Activated CD4-positive, CD25-positive, alpha-beta regulatory T cell (primary cell): ENCODE measurements at regions not wholly inside any gene's neighbourhood (a gene's known extent, or its start where the extent isn't known, plus 50 kb on each side); places are given as distances from the start of the nearest gene placed in this dataset.

Source experiments
- DNase-seq, 4 experiments: peaks; one replicate each; lab custom pipeline; 2025; lab: John Stamatoyannopoulos, UW

DNA sequence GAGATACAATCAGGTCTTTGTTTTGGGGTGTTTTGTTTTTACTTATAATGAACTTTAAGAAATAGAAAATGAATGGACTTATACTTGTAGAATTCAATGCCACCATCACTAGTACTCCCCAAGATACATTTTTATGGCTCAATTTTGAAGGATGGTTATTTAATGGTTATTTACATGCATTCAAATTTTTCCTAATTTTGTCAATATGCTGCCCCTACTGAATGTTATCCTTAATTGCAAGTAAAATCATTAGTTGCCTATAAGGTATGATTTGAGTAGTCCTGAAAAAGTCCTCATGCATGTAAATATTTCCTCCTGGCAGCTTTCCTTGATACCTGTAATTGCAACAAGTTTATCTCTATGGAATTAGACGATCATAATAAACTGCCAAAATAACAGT lies 391.2 kb downstream of the BCAT1 start:
- no peak for DNase-seq

- DNase-seq: no peak
Measured at GRCh38 chr12:24555730-24556129, 393.2 kb downstream of the BCAT1 start.

DNA sequence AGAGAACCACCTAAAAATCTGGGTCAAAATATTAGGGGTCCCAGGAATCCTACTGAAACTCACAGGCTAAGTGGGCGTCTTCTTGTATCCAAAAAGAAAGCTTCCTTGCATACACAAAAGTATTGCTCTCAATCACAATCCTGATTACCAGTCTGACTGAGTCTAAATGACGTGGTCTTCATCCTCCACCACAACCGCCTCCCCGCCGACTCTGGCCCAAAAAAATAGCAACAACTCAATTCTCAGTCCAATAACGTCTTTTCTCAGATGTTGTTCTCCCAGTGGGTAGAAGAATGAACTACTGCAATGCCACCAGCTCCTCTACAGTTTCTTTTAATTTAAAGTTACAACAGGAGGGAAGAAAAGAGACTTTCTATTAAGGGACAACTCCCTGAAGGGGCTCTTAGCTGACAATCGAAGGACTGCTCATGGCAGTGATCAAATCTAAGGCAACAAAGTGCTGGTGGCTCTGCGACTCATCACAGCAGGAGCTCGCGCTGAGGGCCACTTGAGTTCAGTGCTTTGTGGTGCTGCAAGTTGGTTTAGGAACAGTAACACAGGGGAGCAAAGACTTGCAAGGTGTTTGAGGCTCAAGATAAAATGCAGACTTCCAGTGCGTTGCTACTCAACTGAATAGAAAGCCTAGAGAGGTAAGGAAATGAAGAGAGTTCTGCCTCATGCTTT lies 394.1 kb downstream of the BCAT1 start:
- no peak for DNase-seq

- DNase-seq: no peak
Measured at GRCh38 chr12:24553259-24553658, 395.6 kb downstream of the BCAT1 start.

- no peak for DNase-seq
Measured at GRCh38 chr12:24551163-24551786, 397.6 kb downstream of the BCAT1 start.

GRCh38 chr12:24550609-24551008 lies 398.3 kb downstream of the BCAT1 start:
- no peak for DNase-seq

DNA sequence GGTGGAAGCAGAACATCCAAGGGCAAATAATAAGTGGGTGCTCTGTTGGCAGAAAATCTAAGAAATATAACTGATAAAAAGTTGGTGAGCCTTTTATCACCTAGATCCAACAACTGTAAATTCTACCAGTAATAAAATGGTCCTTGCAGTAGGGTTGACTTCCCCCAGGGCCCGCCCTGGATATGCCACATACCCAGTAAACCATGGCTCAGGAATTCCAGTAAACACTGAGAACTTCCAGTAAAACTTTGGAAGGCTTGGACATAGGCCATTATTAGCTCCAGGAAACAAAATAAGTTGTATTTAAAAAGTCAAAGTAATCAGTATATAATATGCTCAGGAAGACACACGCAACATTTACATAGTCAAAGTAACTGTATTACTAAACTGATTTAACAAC lies 402.2 kb downstream of the BCAT1 start:
- no peak for DNase-seq

DNA sequence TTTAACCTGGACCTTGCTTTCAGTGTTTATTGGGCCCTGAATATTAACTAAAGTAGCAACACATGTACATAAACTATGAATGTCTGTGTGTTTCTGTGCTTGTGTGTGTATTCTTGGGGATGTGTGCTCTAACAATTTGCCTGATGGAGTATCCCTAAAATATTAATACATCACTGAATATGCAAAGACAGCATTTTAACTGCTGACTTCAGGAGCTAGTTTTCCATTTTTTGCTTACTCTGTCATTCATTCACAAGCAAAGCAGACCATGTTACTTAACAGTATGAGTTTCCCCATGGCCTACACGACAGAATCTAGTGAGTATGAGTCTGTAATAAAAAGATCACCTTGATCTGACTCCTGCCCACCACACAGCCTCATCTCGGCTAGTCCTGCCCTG lies 402.8 kb downstream of the BCAT1 start:
- no peak for DNase-seq

- DNase-seq: no peak
Measured at GRCh38 chr12:24544368-24544767, 404.5 kb downstream of the BCAT1 start.

DNA sequence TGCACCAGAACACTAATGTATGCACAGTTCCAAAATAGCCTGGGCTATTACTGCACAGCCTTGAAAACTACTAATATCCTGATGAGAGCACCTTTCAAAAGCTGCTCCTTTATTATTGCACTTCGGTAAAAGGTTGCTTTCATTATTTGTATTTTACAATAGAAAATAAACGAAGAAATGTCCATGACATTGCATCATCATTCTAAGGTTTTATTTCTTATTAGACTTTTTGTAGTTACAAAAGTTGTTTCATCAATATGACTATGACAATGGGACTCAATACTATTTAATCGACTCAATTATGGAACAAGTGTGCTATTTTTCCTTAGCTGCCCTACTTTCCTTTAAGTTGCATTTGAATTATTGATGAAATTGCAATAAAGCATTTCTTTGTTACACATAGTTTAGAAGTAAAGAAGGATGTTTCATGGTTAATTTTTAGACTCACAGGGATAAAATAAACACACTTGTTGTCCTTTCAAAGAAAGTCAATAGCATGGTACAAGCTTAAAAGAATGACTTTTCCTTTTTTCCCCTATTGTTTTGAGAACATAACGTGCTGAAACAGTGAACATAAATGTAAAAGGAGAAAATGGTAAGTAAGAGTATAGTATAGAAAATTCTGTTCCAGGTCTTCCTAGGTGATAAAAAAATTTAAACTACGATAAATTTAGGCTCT lies 407.6 kb downstream of the BCAT1 start:
- DNase-seq: no peak

DNA sequence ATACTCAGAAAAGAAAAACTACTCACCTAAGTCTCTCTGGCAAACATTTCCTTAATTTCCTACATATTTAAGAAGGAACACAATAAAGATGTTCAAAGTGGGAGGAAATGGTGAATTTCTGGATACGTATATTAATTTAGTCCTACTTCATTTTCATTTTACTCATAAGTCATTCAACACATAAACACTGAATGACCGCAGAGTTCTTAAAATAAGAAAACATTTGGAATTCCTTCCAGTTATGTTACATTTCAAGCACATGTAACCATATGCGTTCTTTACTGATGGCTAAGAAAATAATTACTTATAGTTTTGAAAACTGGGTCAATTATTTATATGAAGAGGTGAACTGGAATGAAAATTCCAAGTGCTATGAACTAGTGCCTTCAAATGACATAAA lies 409.3 kb downstream of the BCAT1 start:
- DNase-seq: no peak

DNA sequence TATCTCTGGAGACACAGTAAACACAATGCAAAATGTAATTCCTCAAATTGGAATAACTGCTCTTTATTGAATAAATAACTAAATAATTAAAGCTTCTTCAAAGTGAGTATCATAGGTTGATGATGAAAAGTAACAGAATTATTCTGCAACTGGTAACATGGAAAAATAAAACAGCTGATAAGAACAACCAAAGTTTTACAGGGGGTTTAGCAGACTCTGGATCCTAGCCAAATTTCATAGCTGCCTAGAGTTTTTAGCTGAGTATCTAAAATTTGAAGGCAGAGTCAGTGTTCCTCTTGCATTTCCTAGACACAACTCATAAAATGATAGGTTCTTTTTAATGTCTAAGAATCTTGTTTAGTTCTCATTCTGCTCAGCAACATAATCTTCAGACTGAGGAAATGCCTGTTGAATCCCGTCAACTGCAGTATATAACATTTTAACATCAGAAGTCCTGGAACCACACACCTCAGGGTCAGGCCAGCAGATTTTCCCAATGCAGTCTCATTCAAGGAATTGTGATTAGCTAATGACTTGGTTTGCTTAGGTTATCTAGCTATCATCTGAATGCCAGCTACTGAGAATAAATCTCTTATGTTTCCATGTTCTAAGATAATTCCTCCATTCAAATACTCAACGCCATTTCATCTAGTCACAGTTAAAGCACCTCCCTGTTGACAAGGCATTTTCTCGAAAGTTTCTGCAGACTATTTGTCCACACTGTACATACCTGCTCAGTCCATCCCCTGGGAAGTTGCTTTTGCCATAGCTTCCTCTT lies 411.6 kb downstream of the BCAT1 start:
- no peak for DNase-seq

DNA sequence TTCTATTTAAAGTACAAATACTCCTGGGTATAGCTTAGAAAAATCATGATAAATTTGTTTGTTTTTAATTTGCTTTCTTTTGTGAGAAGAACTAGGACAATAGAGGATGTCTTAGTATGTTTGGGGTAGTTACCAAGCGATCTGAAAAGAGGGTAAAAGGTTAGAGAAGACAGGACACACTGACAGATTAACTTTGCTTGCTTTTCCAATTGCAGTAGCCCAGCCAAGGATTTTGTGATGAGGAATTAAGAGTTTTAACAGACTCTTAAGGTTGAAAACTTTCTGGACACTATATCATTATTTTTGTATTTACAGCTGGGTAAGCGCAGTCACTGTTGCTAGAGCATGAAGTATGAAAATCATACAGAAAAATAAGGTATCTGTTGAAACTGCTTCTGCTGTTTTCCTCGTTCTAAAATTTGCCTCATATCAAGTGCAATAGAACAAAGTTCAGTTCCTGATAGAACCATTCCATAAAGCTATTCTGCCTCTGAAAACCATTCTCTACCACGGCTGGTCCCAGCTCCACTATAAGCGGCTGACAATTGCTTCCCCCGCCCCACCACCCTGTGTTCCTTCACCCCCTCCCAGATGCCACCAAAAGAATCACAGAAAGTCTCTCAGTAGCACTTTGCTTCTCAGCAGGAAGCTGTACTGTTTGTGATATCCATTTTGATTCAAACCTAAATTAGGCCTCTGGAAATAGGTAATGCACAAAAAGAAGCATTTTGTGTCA lies 413.4 kb downstream of the BCAT1 start:
- no peak for DNase-seq

GRCh38 chr12:24534622-24535021 lies 414.3 kb downstream of the BCAT1 start:
- no peak for DNase-seq

GRCh38 chr12:24533716-24534352 lies 415.1 kb downstream of the BCAT1 start:
- no peak for DNase-seq

GRCh38 chr12:24530689-24531088 lies 418.2 kb downstream of the BCAT1 start:
- no peak for DNase-seq

GRCh38 chr12:24527102-24527501 lies 421.8 kb downstream of the BCAT1 start:
- DNase-seq: no peak

- DNase-seq: no peak
Measured at GRCh38 chr12:24522736-24523135, 426.2 kb downstream of the BCAT1 start.

DNA sequence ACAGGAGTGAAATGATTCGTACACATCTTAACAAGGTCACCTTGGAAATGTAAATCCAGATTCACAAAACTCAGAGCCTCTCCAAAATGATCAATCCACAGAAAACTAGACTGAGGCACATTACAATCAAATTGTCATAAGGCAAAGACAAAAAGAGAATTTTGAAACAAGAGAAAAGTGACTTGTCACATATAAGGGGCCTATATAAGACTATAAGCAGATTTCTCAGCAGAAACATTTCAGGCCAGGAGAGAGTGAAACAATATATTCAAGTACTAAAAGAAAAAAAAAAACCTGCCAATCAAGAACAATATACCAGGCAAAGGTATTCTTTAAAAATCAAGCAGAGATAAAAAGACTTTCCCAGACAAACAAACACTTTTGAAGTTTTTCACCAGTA lies 429.1 kb downstream of the BCAT1 start:
- DNase-seq: no peak

GRCh38 chr12:24517000-24517399 lies 431.9 kb downstream of the BCAT1 start:
- DNase-seq: no peak

- DNase-seq: no peak
Measured at GRCh38 chr12:24510581-24511125, 438.2 kb downstream of the BCAT1 start.
